ENCODE measurements at regions not wholly inside any gene's neighbourhood (a gene's known extent, or its start where the extent isn't known, plus 50 kb on each side); places are given as distances from the start of the nearest gene placed in this dataset.
A peak's percentile ranks its signal among the peaks of the same experiment; 100 is the strongest.
"Not testable (repeated sequence)": the region's sequence is repeated elsewhere in the genome, so short reads cannot be mapped to it uniquely, and the experiment has no call there.

DNA sequence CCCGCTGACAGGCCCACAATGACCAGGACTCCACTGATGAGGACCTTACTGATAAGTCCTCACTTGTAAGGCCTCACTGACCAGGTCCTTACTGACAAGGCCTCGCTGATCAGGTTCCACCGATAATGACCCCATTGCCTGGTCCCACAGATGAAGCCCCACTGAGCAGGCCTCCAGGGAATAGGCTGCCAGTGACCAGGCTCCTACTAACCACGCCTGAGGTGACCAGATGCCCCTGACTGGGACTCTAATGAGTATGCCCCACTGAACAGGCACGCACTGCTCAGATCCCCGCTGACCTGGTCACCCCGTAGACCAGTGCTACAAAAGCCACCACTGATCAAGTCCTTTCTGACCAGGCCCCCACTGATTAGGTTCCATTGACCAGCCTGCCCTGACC is 241.2 kb downstream of the POTED start:
- no CpG with 5 or more reads among the region's 7 CpGs for WGBS (ENCODE audit: extremely low coverage, insufficient coverage, insufficient read length)
- not testable (repeated sequence) for H2AFZ ChIP-seq (ENCODE audit: insufficient read depth, low read length, poor library complexity); H2BK12ac ChIP-seq (ENCODE audit: low read length); H4K8ac ChIP-seq (ENCODE audit: low read depth, low read length); H3K14ac ChIP-seq (ENCODE audit: low read length); H3K23ac ChIP-seq (ENCODE audit: low read length); H2BK120ac ChIP-seq (ENCODE audit: insufficient read depth, low read length, poor library complexity); H3K4me3 ChIP-seq (ENCODE audit: low read depth, low read length); H3K27me3 ChIP-seq (ENCODE audit: insufficient read depth, low read length); H3K18ac ChIP-seq (ENCODE audit: low read length); H3K4me2 ChIP-seq (ENCODE audit: low read length); H3K4ac ChIP-seq (ENCODE audit: low read depth, low read length); H4K91ac ChIP-seq (ENCODE audit: low read depth, low read length); H3K9ac ChIP-seq (ENCODE audit: low read length); H3K36me3 ChIP-seq (ENCODE audit: control insufficient read depth in 1 of 2, insufficient read depth in 2 of 2, low read length in 2 of 2); H3K79me1 ChIP-seq (ENCODE audit: low read length); H3K27ac ChIP-seq (ENCODE audit: low read depth, low read length); H4K12ac ChIP-seq (ENCODE audit: low read depth, low read length); H3K79me2 ChIP-seq (ENCODE audit: control insufficient read depth, insufficient read depth, low read length, poor library complexity); H3K4me1 ChIP-seq (ENCODE audit: control insufficient read depth in 1 of 2, insufficient read depth in 2 of 2, low read length in 2 of 2); H2BK5ac ChIP-seq (ENCODE audit: low read depth, low read length, poor library complexity); DNase-seq; H2AK5ac ChIP-seq (ENCODE audit: low read length)
- peaks cover 40% of the 10 kb centered on the region for H3K9me3 ChIP-seq (ENCODE audit: insufficient read depth, low read depth, low read length)

DNA sequence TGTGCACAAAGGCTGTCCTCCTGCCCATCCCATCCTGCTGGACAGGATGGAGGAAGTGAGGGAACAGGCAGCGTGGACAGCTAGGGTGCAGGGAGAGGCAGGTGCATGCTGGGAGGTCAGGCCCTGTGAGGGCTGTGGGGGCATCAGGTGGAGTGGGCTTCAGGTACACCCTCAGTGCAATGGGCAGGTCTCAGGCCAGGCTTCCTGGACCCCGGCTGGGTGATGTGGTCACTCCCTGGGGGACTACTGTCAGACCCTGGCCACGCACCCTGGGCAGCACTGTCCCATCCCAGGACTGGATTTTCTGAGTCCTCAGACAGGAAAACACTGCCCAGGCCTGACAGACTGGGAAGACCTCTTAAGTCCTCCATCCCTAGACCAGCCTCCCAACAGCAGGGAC is 239.9 kb downstream of the POTED start:
- H2AFZ ChIP-seq (ENCODE audit: insufficient read depth, low read length, poor library complexity), result not testable (repeated sequence)
- WGBS (ENCODE audit: extremely low coverage, insufficient coverage, insufficient read length), result no CpG with 5 or more reads among the region's 3 CpGs

DNA sequence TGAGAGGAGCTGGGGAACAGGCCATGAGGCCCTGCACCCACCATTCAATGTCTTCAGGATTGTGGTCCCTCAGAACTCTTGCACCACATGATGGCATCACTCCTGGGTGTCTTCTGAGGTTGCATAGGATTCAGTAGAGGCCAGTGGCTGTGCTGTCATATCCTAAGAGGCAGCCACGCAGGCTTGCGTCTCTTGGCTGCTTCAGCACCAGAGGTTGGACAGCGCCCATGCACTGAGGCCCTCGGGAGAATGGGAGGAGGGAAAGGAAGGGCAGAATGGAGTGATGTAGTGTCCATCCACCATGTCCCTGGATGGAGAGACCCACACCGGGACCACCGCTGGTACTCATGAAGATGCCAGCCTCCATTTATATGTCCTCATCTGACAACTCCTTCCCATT is 237.1 kb downstream of the POTED start:
- H3K27ac ChIP-seq (ENCODE audit: low read depth, low read length); H3K79me2 ChIP-seq (ENCODE audit: control insufficient read depth, insufficient read depth, low read length, poor library complexity); H3K4ac ChIP-seq (ENCODE audit: low read depth, low read length); H3K9ac ChIP-seq (ENCODE audit: low read length); H3K27me3 ChIP-seq (ENCODE audit: insufficient read depth, low read length); H2BK12ac ChIP-seq (ENCODE audit: low read length); H4K12ac ChIP-seq (ENCODE audit: low read depth, low read length); H4K8ac ChIP-seq (ENCODE audit: low read depth, low read length); H2BK5ac ChIP-seq (ENCODE audit: low read depth, low read length, poor library complexity); H3K18ac ChIP-seq (ENCODE audit: low read length); H3K4me2 ChIP-seq (ENCODE audit: low read length); H3K23ac ChIP-seq (ENCODE audit: low read length); H3K4me1 ChIP-seq (ENCODE audit: control insufficient read depth in 1 of 2, insufficient read depth in 2 of 2, low read length in 2 of 2); H2AK5ac ChIP-seq (ENCODE audit: low read length); H3K79me1 ChIP-seq (ENCODE audit: low read length); H3K14ac ChIP-seq (ENCODE audit: low read length); H3K4me3 ChIP-seq (ENCODE audit: low read depth, low read length); H2AFZ ChIP-seq (ENCODE audit: insufficient read depth, low read length, poor library complexity); H4K91ac ChIP-seq (ENCODE audit: low read depth, low read length); H2BK120ac ChIP-seq (ENCODE audit: insufficient read depth, low read length, poor library complexity); H3K36me3 ChIP-seq (ENCODE audit: control insufficient read depth in 1 of 2, insufficient read depth in 2 of 2, low read length in 2 of 2): not testable (repeated sequence)
- no CpG with 5 or more reads among the region's 6 CpGs for WGBS (ENCODE audit: extremely low coverage, insufficient coverage, insufficient read length)
- peaks cover 40% of the 10 kb centered on the region for H3K9me3 ChIP-seq (ENCODE audit: insufficient read depth, low read depth, low read length)
- peak; percentile 15 to 52 for DNase-seq

More for the DNA sequence above, 239.9 kb downstream of the POTED start:
- DNase-seq; H3K18ac ChIP-seq (ENCODE audit: low read length); H2AK5ac ChIP-seq (ENCODE audit: low read length); H3K4ac ChIP-seq (ENCODE audit: low read depth, low read length); H3K4me3 ChIP-seq (ENCODE audit: low read depth, low read length); H4K12ac ChIP-seq (ENCODE audit: low read depth, low read length); H4K8ac ChIP-seq (ENCODE audit: low read depth, low read length); H3K79me1 ChIP-seq (ENCODE audit: low read length); H3K9ac ChIP-seq (ENCODE audit: low read length); H4K91ac ChIP-seq (ENCODE audit: low read depth, low read length); H3K27ac ChIP-seq (ENCODE audit: low read depth, low read length); H2BK5ac ChIP-seq (ENCODE audit: low read depth, low read length, poor library complexity); H3K4me1 ChIP-seq (ENCODE audit: control insufficient read depth in 1 of 2, insufficient read depth in 2 of 2, low read length in 2 of 2); H3K14ac ChIP-seq (ENCODE audit: low read length); H2BK120ac ChIP-seq (ENCODE audit: insufficient read depth, low read length, poor library complexity); H2BK12ac ChIP-seq (ENCODE audit: low read length); H3K27me3 ChIP-seq (ENCODE audit: insufficient read depth, low read length); H3K4me2 ChIP-seq (ENCODE audit: low read length); H3K36me3 ChIP-seq (ENCODE audit: control insufficient read depth in 1 of 2, insufficient read depth in 2 of 2, low read length in 2 of 2); H3K23ac ChIP-seq (ENCODE audit: low read length); H3K79me2 ChIP-seq (ENCODE audit: control insufficient read depth, insufficient read depth, low read length, poor library complexity): not testable (repeated sequence)
- H3K9me3 ChIP-seq (ENCODE audit: insufficient read depth, low read depth, low read length), result peaks cover 41% of the 10 kb centered on the region

DNA sequence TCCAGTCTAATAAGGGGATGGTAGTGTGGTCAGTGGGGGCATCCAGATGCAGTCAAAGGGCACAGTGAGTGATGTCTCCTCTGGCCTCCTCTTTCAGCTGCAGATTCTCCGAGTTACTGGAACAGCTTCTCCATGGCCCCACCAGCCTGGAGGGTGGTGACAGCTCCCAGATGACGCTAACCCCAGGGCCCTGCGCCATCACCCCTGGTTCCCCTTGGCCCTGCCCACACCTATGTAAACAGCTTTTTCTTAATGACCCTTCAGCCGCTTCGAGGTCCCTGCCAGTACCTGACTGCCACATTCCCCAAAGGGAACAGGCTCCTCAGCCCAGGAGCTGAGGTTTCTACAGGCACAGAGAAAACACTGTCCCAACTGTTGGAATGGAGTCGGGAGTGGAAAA is 235.0 kb downstream of the POTED start:
- H3K79me1 ChIP-seq (ENCODE audit: low read length); H3K27me3 ChIP-seq (ENCODE audit: insufficient read depth, low read length); H3K27ac ChIP-seq (ENCODE audit: low read depth, low read length); H3K4ac ChIP-seq (ENCODE audit: low read depth, low read length); H3K4me1 ChIP-seq (ENCODE audit: control insufficient read depth in 1 of 2, insufficient read depth in 2 of 2, low read length in 2 of 2); H2BK12ac ChIP-seq (ENCODE audit: low read length); H3K14ac ChIP-seq (ENCODE audit: low read length); H2AK5ac ChIP-seq (ENCODE audit: low read length); H3K23ac ChIP-seq (ENCODE audit: low read length); H4K12ac ChIP-seq (ENCODE audit: low read depth, low read length); H3K36me3 ChIP-seq (ENCODE audit: control insufficient read depth in 1 of 2, insufficient read depth in 2 of 2, low read length in 2 of 2); H4K8ac ChIP-seq (ENCODE audit: low read depth, low read length); H2BK5ac ChIP-seq (ENCODE audit: low read depth, low read length, poor library complexity); H4K91ac ChIP-seq (ENCODE audit: low read depth, low read length); H3K4me3 ChIP-seq (ENCODE audit: low read depth, low read length); DNase-seq; H3K4me2 ChIP-seq (ENCODE audit: low read length); H3K79me2 ChIP-seq (ENCODE audit: control insufficient read depth, insufficient read depth, low read length, poor library complexity); H2BK120ac ChIP-seq (ENCODE audit: insufficient read depth, low read length, poor library complexity); H2AFZ ChIP-seq (ENCODE audit: insufficient read depth, low read length, poor library complexity); H3K9ac ChIP-seq (ENCODE audit: low read length); H3K18ac ChIP-seq (ENCODE audit: low read length): not testable (repeated sequence)
- WGBS (ENCODE audit: extremely low coverage, insufficient coverage, insufficient read length), result no CpG with 5 or more reads among the region's 6 CpGs
- peaks cover 25% of the 10 kb centered on the region for H3K9me3 ChIP-seq (ENCODE audit: insufficient read depth, low read depth, low read length)

All from trophoblast cell (in vitro differentiated cells and primary cell).